MG63 (cell line): ENCODE measurements at regions not wholly inside any gene's neighbourhood (a gene's known extent, or its start where the extent isn't known, plus 50 kb on each side); places are given as distances from the start of the nearest gene placed in this dataset.
"Not testable (repeated sequence)": the region's sequence is repeated elsewhere in the genome, so short reads cannot be mapped to it uniquely, and the experiment has no call there.

Source experiments
- DNase-seq: peaks from one replicate; pipeline ENCODE4 v3.0.0-alpha.2; 2020
- H3K27me3 ChIP-seq: fragments of 250-450 bp; sonication (Bioruptor Pico); 2 replicates; pipeline ENCODE4 v1.5.1; 2020; ENCODE audit warnings: mild to moderate bottlenecking, moderate library complexity
- H3K36me3 ChIP-seq: fragments of 250-450 bp; sonication (Bioruptor Pico); 2 replicates; pipeline ENCODE4 v1.5.1; 2020; ENCODE audit warnings: mild to moderate bottlenecking, moderate library complexity
- H3K4me3 ChIP-seq: fragments of 250-450 bp; sonication (Bioruptor Pico); 2 replicates; pipeline ENCODE4 v1.5.1; 2020; ENCODE audit warnings: mild to moderate bottlenecking, moderate library complexity
- H3K9me3 ChIP-seq: fragments of 250-450 bp; sonication (Bioruptor Pico); 2 replicates; pipeline ENCODE4 v1.5.1; 2020; ENCODE audit warnings: mild to moderate bottlenecking, moderate library complexity

DNA sequence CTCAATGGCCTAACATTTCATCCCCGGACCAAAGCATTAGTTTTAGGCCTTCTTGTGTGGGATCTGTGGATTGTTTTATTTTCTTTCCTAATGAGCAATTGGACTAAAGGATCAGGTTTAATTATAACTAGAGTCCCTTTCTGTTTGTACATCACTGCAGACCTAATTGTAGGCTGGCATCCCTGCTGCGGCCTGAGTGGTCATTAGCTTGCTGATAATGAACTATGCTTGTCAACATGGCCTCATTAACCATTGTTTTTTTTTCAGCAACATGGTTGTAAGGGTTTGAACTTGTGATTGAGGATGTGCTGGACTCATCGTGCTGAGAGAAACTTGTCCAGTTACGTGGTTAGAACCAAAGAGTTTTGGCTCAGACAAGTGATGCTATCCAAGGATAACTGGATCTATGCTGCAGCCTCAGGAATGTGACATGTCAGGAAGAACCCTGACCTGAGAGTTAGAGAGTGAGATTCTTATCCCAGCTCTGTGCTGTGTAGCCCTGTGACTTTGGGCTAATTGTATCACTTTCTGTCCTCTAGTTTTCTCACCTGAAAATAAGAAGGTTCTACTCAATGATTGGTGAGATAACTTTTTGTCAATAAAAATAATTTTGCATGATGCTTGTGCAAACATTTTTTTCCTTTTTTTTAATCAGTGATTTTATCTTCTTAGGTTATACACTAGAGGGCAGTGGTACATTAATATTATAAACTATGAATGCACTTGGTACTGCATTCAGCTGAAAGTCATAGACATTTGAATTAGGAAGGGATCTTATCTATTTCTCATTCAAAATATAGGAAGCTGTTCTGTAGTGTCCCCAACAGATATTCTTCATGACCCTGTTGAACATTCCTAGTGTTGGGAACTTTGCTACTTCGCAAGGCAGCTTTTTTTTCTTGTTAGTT is 140.9 kb downstream of the RNF144B start:
- H3K4me3 ChIP-seq = no peak overlapping the region
- no peak for DNase-seq
- H3K9me3 ChIP-seq = no peaks in the 10 kb centered on the region
- no peaks in the 10 kb centered on the region for H3K27me3 ChIP-seq
- no peaks in the 10 kb centered on the region for H3K36me3 ChIP-seq

GRCh38 chr6:18530201-18530600 is 143.1 kb downstream of the RNF144B start:
- H3K4me3 ChIP-seq = no peak overlapping the region
- no peaks in the 10 kb centered on the region for H3K9me3 ChIP-seq
- no peaks in the 10 kb centered on the region for H3K36me3 ChIP-seq
- DNase-seq = no peak
- no peaks in the 10 kb centered on the region for H3K27me3 ChIP-seq

DNA sequence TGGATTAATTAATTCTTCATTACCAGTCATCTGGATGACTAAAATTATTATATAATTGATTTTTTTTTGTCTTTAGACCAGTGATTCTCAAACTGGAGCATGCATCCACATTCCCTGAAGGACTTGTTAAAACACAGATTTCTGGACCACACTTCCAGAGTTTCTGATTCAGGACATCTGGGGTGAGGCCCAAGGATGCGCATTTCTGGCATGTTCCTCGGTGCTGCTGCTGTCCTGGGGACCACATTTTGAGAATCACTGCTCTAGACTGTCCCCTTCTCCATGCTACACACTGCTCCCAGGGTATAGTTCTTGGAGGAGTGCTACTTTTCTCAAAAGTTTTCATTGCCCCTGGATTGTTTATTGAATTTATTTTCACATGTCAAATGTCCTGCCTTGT is 145.0 kb downstream of the RNF144B start:
- H3K9me3 ChIP-seq = no peaks in the 10 kb centered on the region
- no peaks in the 10 kb centered on the region; the same call in 1 of the 2 replicates for H3K27me3 ChIP-seq
- H3K36me3 ChIP-seq = no peaks in the 10 kb centered on the region
- no peak for DNase-seq
- H3K4me3 ChIP-seq = no peak overlapping the region

DNA sequence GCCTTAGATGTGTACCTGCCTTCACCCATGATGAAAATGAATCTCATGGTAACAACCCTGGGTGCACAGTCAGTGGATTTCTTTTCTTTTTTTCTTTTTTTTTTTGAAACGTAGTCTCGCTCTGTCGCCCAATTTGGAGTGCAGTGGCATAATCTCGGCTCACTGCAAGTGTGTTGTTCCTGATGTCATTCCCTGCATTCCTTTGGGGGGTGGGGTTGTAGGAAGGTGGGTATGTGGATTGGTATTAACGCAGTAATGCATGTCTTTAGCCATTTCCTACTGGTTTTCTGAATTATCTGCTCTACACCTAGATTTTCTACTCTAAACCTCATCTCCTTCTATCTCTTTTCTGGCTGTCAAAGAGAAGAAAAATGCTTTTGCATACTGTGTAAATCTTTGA is 146.6 kb downstream of the RNF144B start:
- Histone ChIP-seq H3K4me3 (no peak overlapping the region), H3K9me3 (no peaks in the 10 kb centered on the region), H3K27me3 (no peaks in the 10 kb centered on the region; the same call in 1 of the 2 replicates), H3K36me3 (no peaks in the 10 kb centered on the region)
- DNase-seq = no peak

DNA sequence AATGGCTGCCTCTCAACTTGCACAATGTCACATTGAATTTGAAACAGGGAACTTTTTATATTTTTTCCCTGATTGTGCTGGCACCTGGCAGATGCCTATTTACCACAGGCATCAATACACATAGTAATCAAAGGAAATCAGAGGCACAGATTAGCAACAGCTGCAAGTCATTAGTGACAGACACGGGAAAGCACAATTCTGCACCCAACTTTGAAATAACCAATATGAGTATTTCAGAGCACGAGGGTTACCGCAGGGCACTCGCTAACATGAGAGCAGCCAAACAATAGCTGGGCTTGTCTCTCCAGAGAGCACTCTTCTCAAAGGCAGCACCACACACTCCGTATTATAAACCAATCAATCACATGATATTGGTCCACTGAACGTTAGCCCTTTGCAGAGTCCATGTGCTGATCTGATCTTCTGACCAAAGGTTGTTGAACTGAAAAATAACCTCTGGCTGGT is 149.5 kb downstream of the RNF144B start:
- H3K27me3 ChIP-seq = no peaks in the 10 kb centered on the region; the same call in 1 of the 2 replicates
- H3K4me3 ChIP-seq = no peak overlapping the region
- no peaks in the 10 kb centered on the region for H3K36me3 ChIP-seq
- no peaks in the 10 kb centered on the region for H3K9me3 ChIP-seq
- DNase-seq = no peak

DNA sequence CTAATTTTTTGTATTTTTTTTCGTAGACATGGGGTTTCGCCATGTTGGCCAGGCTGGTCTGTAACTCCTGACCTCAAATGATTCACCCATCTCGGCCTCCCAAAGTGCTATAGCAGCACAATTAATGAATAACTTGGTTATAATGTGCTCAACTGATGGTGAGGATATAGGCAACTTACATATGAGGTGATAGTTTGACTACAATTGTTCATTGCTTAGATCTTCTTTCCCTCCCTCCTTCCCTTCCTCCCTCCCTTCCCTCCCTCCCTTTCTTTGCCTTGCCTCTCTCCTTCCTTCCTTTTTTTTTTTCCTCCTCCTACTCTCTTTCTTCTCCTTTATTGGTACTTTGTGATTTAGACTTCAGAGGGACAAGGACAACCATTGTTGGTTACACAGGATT is 151.2 kb downstream of the RNF144B start:
- no peaks in the 10 kb centered on the region for H3K9me3 ChIP-seq
- no peaks in the 10 kb centered on the region; the same call in 1 of the 2 replicates for H3K27me3 ChIP-seq
- H3K36me3 ChIP-seq = no peaks in the 10 kb centered on the region
- no peak overlapping the region for H3K4me3 ChIP-seq
- DNase-seq = no peak

- Histone ChIP-seq H3K9me3 (no peaks in the 10 kb centered on the region), H3K4me3 (no peak overlapping the region), H3K27me3 (no peaks in the 10 kb centered on the region)
These were observed 155.9 kb downstream of the RNF144B start for GRCh38 chr6:18543051-18543450.

DNA sequence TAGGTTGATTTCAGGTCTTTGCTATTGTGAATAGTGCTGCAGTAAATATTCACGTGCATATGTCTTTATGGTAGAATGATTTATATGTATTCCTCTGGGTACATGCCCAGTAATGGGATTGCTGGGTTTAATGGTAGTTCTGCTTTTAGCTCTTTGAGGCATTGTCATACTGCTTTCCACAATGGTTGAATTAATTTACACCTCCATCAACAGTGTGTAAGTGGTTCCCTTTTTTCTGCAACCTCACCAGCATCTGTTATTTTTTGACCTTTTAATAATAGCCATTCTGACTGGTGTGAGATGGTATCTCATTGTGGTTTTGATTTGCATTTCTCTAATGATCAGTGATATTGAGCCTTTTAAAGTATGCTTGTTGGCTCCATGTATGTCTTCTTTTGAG is 158.0 kb downstream of the RNF144B start:
- H3K4me3 ChIP-seq, H3K27me3 ChIP-seq, DNase-seq, H3K9me3 ChIP-seq, H3K36me3 ChIP-seq: not testable (repeated sequence)

More at GRCh38 chr6:18543051-18543450, 155.9 kb downstream of the RNF144B start:
- no peak for DNase-seq
- H3K36me3 ChIP-seq = no peaks in the 10 kb centered on the region

- DNase-seq = no peak
- no peaks in the 10 kb centered on the region for H3K27me3 ChIP-seq
- H3K9me3 ChIP-seq = no peaks in the 10 kb centered on the region
- no peak overlapping the region for H3K4me3 ChIP-seq
- H3K36me3 ChIP-seq = no peaks in the 10 kb centered on the region
These were observed 158.6 kb downstream of the RNF144B start for GRCh38 chr6:18545726-18546125.

- Histone ChIP-seq H3K4me3 (no peak overlapping the region), H3K27me3 (no peaks in the 10 kb centered on the region), H3K36me3 (no peaks in the 10 kb centered on the region), H3K9me3 (no peaks in the 10 kb centered on the region)
- no peak for DNase-seq
These were observed 163.0 kb downstream of the RNF144B start for GRCh38 chr6:18550119-18550518.

DNA sequence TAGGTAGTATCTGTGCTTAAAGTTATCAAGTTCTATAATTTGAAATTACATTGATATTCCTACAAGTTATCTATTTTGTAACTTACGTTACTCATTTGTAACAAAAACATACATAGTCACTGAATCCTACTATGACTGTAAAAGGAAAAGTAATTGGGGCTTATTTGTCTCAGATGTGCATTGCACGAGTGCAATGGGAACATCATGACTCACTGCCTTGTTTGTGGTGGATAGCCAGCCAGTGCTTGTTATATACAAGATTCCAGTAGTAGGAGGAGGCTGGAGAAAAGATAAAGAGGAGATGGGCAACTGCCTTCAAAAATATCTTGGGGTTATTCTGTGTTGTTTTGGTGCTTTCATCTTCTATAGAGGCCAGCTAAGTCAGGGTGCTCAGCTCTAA is 164.1 kb downstream of the RNF144B start:
- no peak overlapping the region for H3K4me3 ChIP-seq
- H3K36me3 ChIP-seq = no peaks in the 10 kb centered on the region
- no peaks in the 10 kb centered on the region for H3K27me3 ChIP-seq
- no peaks in the 10 kb centered on the region for H3K9me3 ChIP-seq
- DNase-seq = peak; percentile 34

DNA sequence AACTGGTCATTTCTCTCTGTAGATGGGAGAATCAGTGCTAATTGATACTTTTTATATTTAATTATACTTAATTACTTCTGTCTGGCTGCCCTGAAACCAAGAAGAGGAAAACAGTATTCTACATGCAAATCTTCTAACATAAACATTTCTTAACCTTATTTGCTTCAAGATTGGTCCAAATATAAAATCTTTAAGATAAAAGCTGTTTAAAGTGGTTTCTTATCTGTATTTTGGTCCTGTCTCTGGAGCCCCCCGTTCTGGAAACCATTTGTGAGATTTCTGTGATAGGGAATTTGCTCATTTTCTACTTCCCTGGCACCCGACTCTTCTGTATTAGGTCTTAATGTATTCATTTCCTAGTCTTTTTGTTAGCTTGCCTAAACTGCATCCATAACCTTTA is 168.6 kb downstream of the RNF144B start:
- no peaks in the 10 kb centered on the region for H3K27me3 ChIP-seq
- DNase-seq = no peak

GRCh38 chr6:18561037-18561750 is 174.0 kb downstream of the RNF144B start:
- no peak overlapping the region for H3K4me3 ChIP-seq
- no peaks in the 10 kb centered on the region for H3K27me3 ChIP-seq
- peak; percentile 1 for DNase-seq
- no peaks in the 10 kb centered on the region for H3K36me3 ChIP-seq
- H3K9me3 ChIP-seq = no peaks in the 10 kb centered on the region

More for the DNA sequence above, 168.6 kb downstream of the RNF144B start:
- H3K36me3 ChIP-seq = no peaks in the 10 kb centered on the region
- H3K4me3 ChIP-seq = no peak overlapping the region
- no peaks in the 10 kb centered on the region for H3K9me3 ChIP-seq

DNA sequence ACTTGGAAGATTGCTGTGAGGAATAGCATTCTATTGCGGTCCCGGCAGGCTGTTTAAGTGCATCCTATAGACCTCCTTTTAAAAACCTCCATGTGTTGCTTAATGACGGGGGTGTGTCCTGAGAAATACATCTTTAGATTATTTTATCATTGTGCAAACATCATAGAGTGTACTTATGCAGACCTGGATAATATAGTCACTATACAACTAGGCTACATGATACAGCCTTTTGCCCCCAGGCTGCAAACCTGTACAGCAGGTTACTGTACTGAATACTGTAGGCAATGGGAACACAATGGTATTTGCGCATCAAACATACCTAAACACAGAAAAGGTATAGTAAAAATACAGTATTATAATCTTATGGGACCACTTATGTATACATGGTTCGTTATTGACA is 175.6 kb downstream of the RNF144B start:
- Histone ChIP-seq H3K4me3 (no peak overlapping the region), H3K9me3 (no peaks in the 10 kb centered on the region), H3K36me3 (no peaks in the 10 kb centered on the region), H3K27me3 (no peaks in the 10 kb centered on the region)
- no peak for DNase-seq

DNA sequence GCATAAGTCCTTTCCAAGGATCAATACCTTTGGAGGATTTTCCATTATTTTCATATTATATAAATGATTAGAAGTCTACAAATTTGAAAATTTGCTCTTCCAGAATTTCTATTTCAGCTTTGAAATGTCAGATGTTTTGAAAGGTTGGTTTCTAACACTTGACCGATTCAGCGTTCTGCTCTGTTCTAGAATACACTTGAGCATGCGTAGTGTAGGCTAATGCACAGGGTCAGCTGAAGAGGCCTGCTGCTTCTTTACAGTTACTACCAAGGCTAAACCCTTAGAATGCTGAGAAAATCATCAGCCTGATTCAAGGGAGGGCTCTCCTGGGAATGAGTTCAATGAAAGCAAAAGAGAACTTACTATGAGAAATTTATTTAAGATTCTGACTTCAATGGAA is 177.6 kb downstream of the RNF144B start:
- H3K27me3 ChIP-seq = no peaks in the 10 kb centered on the region
- no peak overlapping the region for H3K4me3 ChIP-seq
- no peaks in the 10 kb centered on the region for H3K36me3 ChIP-seq
- no peak for DNase-seq
- no peaks in the 10 kb centered on the region for H3K9me3 ChIP-seq

GRCh38 chr6:18565231-18565630 is 178.1 kb downstream of the RNF144B start:
- Histone ChIP-seq H3K36me3 (no peaks in the 10 kb centered on the region), H3K4me3 (no peak overlapping the region), H3K9me3 (no peaks in the 10 kb centered on the region), H3K27me3 (no peaks in the 10 kb centered on the region)
- no peak for DNase-seq

- Histone ChIP-seq H3K36me3 (no peaks in the 10 kb centered on the region), H3K27me3 (no peaks in the 10 kb centered on the region), H3K4me3 (no peak overlapping the region), H3K9me3 (no peaks in the 10 kb centered on the region)
- DNase-seq = no peak
These were observed 180.2 kb downstream of the RNF144B start for GRCh38 chr6:18567380-18567779.
